ENCODE measurements at regions not wholly inside any gene's neighbourhood (a gene's known extent, or its start where the extent isn't known, plus 50 kb on each side); places are given as distances from the start of the nearest gene placed in this dataset.

DNA sequence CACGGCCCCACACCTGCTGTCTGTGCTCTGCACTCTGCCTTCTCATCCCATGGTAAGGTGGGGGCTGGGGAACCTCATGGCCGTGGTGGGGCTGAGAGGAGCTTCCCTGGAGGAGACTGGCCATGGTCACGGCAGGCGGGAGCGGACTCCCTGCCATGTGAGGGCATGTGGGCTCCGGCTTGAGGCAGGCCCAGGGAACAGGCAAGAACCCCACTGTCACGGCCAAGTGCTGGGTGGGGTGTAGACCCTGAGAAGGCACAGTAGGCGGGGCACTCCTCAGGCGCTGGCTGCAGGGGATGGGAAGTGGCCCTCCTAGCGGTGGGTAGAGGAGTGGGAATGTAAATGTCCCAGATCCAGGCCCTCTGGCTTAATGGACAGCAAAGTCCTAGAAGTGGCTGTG is 1262.7 kb downstream of the BRD1 start:
- intact Hi-C loops (cut with micrococcal nuclease) = no loop called here
- Mint-ChIP-seq H3K27ac (no peak overlapping the region), H3K27me3 (peaks cover 19% of the 10 kb centered on the region), H3K9me3 (ENCODE audit: insufficient read depth) (peaks cover 3% of the 10 kb centered on the region), H3K4me1 (no peaks in the 10 kb centered on the region), H3K4me3 (no peak overlapping the region)
- H3K9me3 ChIP-seq (ENCODE audit: control extremely low read depth in 1 of 3, control insufficient read depth in 2 of 3, insufficient read depth in 1 of 3, low read length in 2 of 3) = peaks cover 0 to 39% (median 0%) of the 10 kb centered on the region in 3 donors
- H3K27me3 ChIP-seq (replicated peaks in 1 of 4; ENCODE audit: control extremely low read depth in 1 of 4, control insufficient read depth in 3 of 4, insufficient read depth in 4 of 4, low read length in 3 of 4) = peaks cover 0 to 15% (median 0%) of the 10 kb centered on the region in 4 experiments
- ATAC-seq (ENCODE audit: low read depth) (no peak), DNase-seq (no peak)
- H3K27ac ChIP-seq (ENCODE audit: low read length in 2 of 2) = no peak overlapping the region
- no peaks in the 10 kb centered on the region for H3K36me3 ChIP-seq (replicated peaks in 1 of 2; ENCODE audit: control extremely low read depth in 1 of 2, control insufficient read depth in 1 of 2, extremely low read depth in 1 of 2, insufficient read depth in 2 of 2, low read length in 1 of 2)
- H4K20me1 ChIP-seq (ENCODE audit: control insufficient read depth, insufficient read depth, low read length, poor library complexity, severe bottlenecking) = no peaks in the 10 kb centered on the region
- H3K9ac ChIP-seq (ENCODE audit: low read length) = no peak overlapping the region
- no peak for TF ChIP-seq EZH2 (IDR thresholded peaks at IDR 0.05; ENCODE audit: borderline replicate concordance, insufficient read depth, low read depth, low read length, poor library complexity, severe bottlenecking)
- no peak for TF ChIP-seq CTCF (IDR thresholded peaks at IDR 0.05)
- ChIA-PET CTCF (no interaction called here), POLR2A (no interaction called here)
- H3K4me2 ChIP-seq (replicated peaks; ENCODE audit: low read depth, low read length, poor library complexity, severe bottlenecking) = no peak overlapping the region
- WGBS (ENCODE audit: insufficient coverage) = 91% methylated on average over 8 of the region's 10 CpGs
- no peaks in the 10 kb centered on the region for H3K4me1 ChIP-seq (ENCODE audit: control insufficient read depth in 2 of 2, insufficient read depth in 2 of 2, low read length in 2 of 2)
- H2AFZ ChIP-seq (ENCODE audit: insufficient read depth, low read depth, low read length, poor library complexity, severe bottlenecking) = no peak overlapping the region
- H3K79me2 ChIP-seq (ENCODE audit: control insufficient read depth, insufficient read depth, low read length) = no peaks in the 10 kb centered on the region
- no peak overlapping the region for H3K4me3 ChIP-seq (ENCODE audit: control extremely low read depth in 1 of 5, extremely low read depth in 1 of 5, insufficient read depth in 1 of 5, low read depth in 2 of 5, low read length in 4 of 5)

DNA sequence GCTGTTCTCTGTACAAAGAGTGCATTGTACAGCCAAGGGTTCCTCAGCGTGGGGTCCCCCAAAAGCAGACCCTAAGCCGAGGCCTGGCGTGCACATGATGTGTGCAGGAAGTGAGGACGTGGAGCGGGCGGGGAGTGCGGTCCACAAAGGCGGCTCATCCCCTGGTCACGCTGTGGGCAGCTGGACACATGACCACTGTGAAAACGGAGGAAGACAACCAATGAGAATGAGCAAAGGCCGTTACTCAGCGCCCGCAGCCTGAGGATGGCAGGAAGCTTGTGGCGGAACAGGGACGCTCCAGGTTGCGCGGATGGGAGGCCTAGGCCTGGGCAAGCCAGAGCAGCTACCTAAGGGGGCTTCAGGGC is 1263.7 kb downstream of the BRD1 start:
- H3K36me3 ChIP-seq (replicated peaks in 1 of 2; ENCODE audit: control extremely low read depth in 1 of 2, control insufficient read depth in 1 of 2, extremely low read depth in 1 of 2, insufficient read depth in 2 of 2, low read length in 1 of 2) = no peaks in the 10 kb centered on the region
- H4K20me1 ChIP-seq (ENCODE audit: control insufficient read depth, insufficient read depth, low read length, poor library complexity, severe bottlenecking) = no peaks in the 10 kb centered on the region
- POLR2A ChIA-PET = no interaction called here
- H3K27ac ChIP-seq (ENCODE audit: low read length in 2 of 2) = no peak overlapping the region
- H3K9me3 ChIP-seq (ENCODE audit: control extremely low read depth in 1 of 3, control insufficient read depth in 2 of 3, insufficient read depth in 1 of 3, low read length in 2 of 3) = peaks cover 0 to 28% (median 0%) of the 10 kb centered on the region in 3 donors
- Mint-ChIP-seq H3K9me3 (ENCODE audit: insufficient read depth) (no peaks in the 10 kb centered on the region), H3K4me3 (no peak overlapping the region), H3K4me1 (no peaks in the 10 kb centered on the region), H3K27me3 (peaks cover 19% of the 10 kb centered on the region), H3K27ac (no peak overlapping the region)
- H3K27me3 ChIP-seq (replicated peaks in 1 of 4; ENCODE audit: control extremely low read depth in 1 of 4, control insufficient read depth in 3 of 4, insufficient read depth in 4 of 4, low read length in 3 of 4) = peaks cover 0 to 15% (median 0%) of the 10 kb centered on the region in 4 experiments
- H3K79me2 ChIP-seq (ENCODE audit: control insufficient read depth, insufficient read depth, low read length) = no peaks in the 10 kb centered on the region
- H3K4me2 ChIP-seq (replicated peaks; ENCODE audit: low read depth, low read length, poor library complexity, severe bottlenecking) = no peak overlapping the region
- no peak for DNase-seq
- 96% methylated on average over 17 of the region's 17 CpGs for WGBS (ENCODE audit: insufficient coverage)
- H3K4me1 ChIP-seq (ENCODE audit: control insufficient read depth in 2 of 2, insufficient read depth in 2 of 2, low read length in 2 of 2) = no peaks in the 10 kb centered on the region
- CTCF ChIA-PET = no interaction called here
- no peak for TF ChIP-seq EZH2 (IDR thresholded peaks at IDR 0.05; ENCODE audit: borderline replicate concordance, insufficient read depth, low read depth, low read length, poor library complexity, severe bottlenecking)
- no peak for TF ChIP-seq CTCF (IDR thresholded peaks at IDR 0.05)
- no peak overlapping the region for H3K4me3 ChIP-seq (ENCODE audit: control extremely low read depth in 1 of 5, extremely low read depth in 1 of 5, insufficient read depth in 1 of 5, low read depth in 2 of 5, low read length in 4 of 5)
- H2AFZ ChIP-seq (ENCODE audit: insufficient read depth, low read depth, low read length, poor library complexity, severe bottlenecking) = no peak overlapping the region
- no peak for ATAC-seq (ENCODE audit: low read depth)
- no peak overlapping the region for H3K9ac ChIP-seq (ENCODE audit: low read length)
- intact Hi-C loops (cut with micrococcal nuclease) = no loop called here
